GM04504 (cell line): ENCODE measurements at regions not wholly inside any gene's neighbourhood (a gene's known extent, or its start where the extent isn't known, plus 50 kb on each side); places are given as distances from the start of the nearest gene placed in this dataset.

Experiments
- DNase-seq: peaks from one replicate; pipeline ENCODE4 v3.0.0-alpha.2; 2012; ENCODE audit warnings: low read depth

GRCh38 chr6:91704531-91704930, 1117.7 kb upstream of the MAP3K7 start:
- DNase-seq: no peak

DNA sequence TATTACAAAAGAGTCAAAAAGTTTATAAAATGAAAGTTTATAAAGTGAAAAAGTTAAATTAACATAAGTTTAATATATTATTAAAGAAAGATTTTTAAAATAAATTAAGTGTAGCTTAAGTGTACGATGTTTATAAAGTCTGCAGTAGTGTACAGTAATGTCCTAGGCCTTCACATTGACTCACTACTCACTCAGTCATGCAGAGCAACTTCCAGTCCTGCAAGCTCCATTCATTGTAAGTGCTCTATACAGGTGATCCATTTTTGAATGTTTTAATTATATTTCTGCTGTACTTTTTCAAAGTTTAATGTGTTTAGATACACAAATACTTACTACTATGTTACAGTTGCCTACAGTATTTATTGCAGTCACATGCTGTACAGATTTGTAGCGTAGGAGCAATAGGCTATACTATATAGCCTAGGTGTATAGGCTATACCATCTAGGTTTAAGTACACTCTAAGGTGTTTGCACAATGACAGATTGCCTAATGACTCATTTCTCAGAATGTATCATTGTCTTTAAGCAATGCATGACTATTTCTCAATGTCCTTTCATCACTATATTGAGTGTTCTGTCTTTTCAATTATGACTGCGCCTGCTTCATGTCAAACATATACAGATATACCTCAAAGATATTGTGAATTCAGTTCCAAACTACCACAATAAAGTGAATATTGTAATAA, 1110.3 kb upstream of the MAP3K7 start:
- DNase-seq: no peak

- no peak for DNase-seq
Measured at GRCh38 chr6:91695221-91695620, 1108.3 kb upstream of the MAP3K7 start.

DNA sequence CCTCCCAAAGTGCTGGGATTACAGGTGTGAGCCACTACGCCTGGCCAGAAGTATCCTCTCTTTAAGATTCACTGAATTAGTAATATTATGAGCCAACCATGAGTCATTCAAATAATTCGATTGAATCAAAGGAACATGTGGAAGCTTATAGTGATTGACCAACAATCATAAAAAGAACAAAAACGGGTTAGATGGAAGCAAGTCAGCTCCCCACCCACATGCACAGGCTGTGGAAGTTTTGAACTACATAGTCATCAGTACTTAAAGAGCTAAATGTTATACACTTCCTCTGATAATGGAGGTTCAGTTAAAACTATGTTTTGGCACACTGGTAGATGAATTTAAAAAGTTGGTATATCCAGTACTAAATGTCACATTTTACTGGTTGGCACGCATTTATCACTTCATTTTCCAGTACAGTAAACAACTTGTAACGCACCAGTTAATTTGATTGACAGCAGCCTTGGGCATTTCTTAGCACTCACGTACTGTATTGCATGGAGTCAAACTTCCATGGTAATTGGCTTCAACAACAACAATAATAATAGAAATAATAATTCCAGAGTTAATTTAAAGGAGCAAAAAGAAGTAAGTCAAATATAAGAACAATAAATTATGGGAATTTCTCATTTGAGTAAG, 1107.3 kb upstream of the MAP3K7 start:
- no peak for DNase-seq

DNA sequence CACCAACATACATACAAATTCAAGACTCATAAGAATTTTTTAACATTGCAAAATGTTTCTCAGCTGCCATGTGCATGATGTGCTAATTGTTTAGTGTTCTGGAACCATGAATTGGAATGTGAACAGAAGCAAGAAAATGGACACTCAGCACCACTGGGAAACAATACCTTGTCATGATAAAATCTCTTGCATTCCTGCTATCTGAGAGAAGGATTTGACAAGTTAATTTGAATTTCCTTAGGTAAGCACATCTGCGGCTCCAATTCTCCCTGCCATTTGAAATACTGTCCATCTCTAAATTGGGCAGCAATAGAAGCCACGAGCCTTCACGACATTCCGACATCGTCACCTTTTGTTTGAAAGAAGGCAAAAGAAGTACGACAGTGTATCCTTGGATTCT, 1104.6 kb upstream of the MAP3K7 start:
- DNase-seq: no peak

DNA sequence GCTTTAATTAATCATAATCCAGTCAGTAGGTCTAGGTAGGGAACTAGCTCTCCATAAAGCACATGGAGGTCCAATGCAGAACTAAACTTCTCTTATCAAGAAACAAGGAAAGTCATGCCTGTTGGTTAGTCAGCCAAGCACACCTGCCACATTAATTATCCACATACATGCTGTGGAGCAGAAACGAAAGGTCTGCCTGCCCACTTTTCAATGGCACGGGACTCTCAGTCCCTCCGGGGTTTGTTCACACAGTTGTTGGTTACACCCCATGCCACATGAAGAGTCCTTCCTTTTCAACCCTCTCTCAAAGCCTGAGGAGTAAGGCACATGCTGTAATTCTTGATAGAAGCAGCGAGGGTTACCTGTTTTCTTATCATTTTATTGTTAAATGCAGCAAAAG, 1096.4 kb upstream of the MAP3K7 start:
- DNase-seq: no peak

DNA sequence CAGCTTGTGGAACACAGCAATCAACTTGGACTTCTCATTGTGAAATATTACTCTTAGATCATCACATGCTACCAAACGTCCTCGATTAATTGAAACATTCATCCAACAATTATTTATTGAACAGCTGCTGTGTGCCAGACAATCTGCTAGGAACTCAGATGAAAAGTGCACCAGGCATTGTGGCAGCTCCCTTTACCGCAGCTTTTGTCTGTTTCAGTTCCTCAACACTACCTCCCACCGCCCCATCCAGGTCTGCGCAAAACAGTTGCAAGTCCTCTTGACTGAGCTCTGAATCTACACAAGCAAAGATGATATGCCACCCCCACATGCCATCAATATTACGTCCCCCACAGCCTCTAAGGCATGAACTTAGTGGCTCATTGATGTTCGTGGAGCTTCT, 1094.4 kb upstream of the MAP3K7 start:
- no peak for DNase-seq

DNA sequence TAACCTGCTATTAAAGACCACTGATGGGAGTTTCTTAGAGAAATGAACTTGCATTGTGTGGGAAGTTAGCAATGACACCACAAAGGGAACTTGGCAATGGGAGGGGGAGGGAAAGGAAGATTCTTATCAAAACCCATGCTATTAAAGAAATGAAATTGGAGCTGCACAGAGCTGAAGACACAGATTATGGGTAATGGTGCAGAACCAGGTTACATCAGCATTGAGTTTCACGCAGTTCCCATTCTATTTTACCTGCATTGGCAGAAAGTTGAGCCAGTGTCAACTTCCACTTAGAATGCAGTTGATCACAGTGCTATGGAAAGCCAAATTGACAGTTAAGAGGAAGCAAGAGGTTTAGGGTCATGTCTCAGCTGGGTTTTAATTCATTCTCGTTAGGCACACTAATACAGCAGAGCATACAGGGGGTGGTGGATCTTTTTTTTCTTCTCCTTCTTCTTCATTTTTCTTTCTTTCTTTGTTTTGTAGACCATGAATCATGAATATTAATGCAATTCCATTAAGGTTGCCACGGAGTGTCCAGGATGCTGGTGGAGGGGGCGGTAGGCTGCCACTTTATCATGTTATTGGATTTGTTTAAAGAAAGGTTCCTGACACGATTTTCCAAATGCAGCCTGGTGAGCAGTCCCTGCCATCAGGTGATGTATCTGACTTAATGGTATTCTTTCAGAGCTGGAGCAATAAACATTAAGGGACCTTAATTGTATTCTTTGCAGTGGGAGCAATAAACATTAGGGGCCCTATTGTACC, 1092.0 kb upstream of the MAP3K7 start:
- no peak for DNase-seq

DNA sequence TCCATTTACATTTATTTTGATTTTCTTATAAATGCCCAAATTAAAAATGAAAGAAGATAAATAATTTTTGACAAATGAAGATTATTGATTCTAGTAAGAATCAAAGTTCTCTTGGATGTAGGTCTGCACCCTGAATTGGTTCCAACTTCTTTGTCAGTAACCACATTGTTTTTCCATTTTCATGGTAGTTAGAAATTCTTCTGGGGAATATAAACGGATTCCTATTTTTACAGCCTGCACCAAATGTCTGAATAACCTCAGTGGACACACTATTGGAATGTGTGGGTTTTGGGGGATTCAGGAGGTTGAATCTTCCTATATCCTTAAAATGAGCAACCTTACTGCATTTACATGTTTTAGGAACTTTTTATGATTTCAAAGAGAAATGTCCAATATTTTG, 1085.3 kb upstream of the MAP3K7 start:
- no peak for DNase-seq

DNA sequence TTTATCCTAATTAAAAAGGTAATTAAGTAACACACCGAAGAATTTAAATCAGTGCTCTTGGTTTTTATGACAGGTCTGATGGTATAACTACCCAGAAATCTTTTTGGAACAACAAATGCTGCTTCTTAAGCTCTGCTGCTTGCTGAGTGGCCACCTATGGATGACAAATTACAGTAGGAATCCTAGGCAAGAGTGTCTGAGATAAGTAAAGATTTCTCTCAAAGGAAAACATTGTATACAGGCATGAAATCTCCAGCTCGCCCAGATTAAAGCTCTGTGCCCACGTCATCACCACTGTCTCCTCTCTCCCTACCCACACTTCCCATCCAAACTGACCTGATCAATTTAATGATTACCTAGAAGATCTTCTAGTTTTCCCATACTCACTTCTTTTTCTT, 1083.0 kb upstream of the MAP3K7 start:
- DNase-seq: no peak

DNA sequence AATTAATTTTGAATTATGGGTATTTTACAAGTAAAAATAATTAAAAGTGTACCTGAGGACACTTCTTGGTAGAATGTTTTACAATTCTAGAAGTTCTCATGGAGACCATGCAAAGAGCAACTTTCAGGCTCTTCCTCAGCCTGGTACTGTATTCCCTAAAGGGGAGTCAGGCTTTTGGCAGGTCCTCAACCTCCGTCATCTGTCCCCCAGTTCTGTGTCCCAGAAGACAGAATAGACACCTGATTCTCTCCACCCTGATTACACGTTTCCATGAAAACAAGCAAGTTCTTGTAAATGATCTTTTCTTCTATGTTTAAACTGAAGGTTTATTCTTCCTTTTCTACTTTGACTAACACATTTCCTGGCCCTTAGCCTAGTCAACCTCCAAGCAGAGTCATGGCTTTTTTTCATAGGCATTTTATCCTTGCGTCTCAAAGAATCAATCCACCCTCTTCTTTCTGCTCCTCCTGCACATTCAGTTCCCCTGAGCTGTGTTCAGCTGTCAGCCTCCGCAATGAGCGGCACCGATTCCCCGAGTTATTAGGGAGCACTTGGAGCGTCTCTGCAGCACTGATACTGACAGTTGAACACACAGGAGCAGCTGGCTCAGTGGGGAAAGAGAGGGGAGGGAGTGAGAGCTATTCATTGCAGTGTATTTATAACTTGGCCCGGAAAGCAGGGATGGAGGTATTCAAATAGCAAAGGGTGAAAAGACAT, 1082.4 kb upstream of the MAP3K7 start:
- no peak for DNase-seq

GRCh38 chr6:91667596-91667995, 1080.7 kb upstream of the MAP3K7 start:
- DNase-seq: no peak

- no peak for DNase-seq
Measured at GRCh38 chr6:91664327-91664959, 1077.6 kb upstream of the MAP3K7 start.

DNA sequence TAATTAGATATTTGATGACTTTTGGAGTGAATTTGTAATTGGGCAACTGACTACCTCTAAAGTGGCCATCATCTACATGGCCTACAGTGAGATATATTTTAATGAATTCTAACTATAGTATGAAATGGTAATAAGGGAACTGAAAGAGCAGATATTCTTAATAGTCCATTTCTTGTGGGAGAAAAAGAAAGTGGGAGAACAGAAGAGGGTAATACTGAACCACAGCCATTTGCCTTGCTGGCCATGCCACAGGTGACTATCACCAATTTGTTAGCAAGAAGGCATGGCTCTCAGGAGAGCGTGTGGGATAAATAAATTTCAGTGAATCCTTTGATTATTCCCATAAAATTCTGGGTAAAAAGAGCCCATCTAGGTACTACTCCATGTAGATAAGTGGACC, 1074.0 kb upstream of the MAP3K7 start:
- DNase-seq: no peak

DNA sequence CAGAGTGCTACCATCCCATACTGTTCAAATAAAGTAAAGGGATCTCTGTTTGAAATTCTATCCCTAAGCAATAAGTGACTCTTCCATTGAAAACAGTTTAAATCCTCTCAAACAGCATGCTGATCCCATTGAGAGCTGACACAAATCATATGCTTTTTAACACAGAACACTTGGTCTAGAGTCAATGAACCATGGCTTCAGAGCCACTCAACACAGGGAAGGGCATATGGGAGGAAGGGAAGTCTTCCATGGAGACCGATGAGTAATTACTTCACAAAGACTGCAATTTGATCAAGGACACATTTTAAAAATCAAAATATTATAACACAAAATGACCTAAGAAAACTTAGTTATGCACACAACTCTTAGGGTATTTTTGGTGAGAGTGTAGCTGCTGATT, 1073.0 kb upstream of the MAP3K7 start:
- DNase-seq: no peak

DNA sequence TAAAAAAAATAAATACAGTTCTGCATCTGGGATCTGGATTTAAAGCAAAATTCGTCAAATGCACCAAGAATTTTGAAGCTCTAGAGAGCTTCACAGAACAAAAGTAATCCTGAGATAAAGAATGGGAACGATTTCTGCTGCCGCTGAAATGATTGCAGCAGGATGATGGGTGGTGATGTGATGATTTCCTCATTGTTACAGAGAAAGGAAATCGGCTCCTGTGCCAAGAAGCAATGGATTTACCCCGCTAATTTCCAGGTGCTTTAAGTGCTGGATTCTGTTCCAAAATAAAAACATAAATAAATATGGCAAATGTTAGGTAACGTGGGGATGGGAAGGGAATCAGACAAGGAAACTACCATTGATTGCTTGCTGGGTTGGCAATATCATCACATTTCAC, 1067.9 kb upstream of the MAP3K7 start:
- no peak for DNase-seq

GRCh38 chr6:91654357-91654756, 1067.5 kb upstream of the MAP3K7 start:
- no peak for DNase-seq

- DNase-seq: no peak
Measured at GRCh38 chr6:91653895-91654294, 1067.0 kb upstream of the MAP3K7 start.

DNA sequence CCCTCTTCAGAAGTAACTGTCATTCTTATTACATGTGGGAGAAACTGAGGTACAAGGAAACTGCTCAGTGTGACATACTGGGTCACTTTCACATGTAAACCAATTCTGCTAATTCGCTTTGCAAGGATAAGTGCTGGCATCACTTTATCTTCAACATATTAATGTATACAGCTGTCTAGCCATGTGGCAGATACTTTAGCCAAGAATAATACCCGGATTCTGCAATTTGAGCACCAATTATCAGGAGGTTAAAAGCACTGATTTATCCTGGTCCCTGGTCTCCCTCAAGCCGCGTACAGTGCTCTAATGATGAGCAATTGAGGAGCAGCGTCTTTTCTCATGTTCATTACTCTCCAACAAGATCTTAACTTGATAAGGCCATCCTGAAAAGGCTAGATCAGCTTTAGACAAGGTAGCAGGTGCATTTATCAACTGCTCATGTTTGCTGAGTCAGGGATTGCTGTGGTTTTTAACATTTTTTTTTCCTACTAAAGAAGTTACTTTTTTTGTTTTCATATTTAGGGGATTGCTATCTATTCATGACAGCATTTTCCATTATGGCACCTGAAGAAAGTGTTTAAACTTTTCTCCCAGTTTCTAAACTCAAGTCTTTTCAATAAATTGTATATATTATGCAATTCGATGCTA, 1066.3 kb upstream of the MAP3K7 start:
- DNase-seq: no peak

- DNase-seq: no peak
Measured at GRCh38 chr6:91646649-91647048, 1059.8 kb upstream of the MAP3K7 start.

GRCh38 chr6:91645811-91646210, 1058.9 kb upstream of the MAP3K7 start:
- no peak for DNase-seq

GRCh38 chr6:91637217-91637616, 1050.3 kb upstream of the MAP3K7 start:
- no peak for DNase-seq
